GM12865 (cell line): ENCODE measurements at regions not wholly inside any gene's neighbourhood (a gene's known extent, or its start where the extent isn't known, plus 50 kb on each side); places are given as distances from the start of the nearest gene placed in this dataset.

Source experiments
- DNase-seq: peaks from one replicate; pipeline ENCODE4 v3.0.0; 2010; ENCODE audit warnings: low read depth
- H3K4me3 ChIP-seq: 2 replicates; pipeline ENCODE4 v1.5.1; 2011; ENCODE audit warnings: mild to moderate bottlenecking, low read depth, low read length, control low read depth
- CTCF ChIP-seq: IDR thresholded peaks from 2 replicates; pipeline ENCODE4 v1.5.1; 2011; ENCODE audit warnings: low read length, control low read depth, low read depth, inconsistent platforms; ENCODE audit not compliant: insufficient read depth; ENCODE audit errors: missing control alignments

GRCh38 chr10:21138769-21139340 is 241.7 kb upstream of the NEBL start:
- H3K4me3 ChIP-seq, result no peak overlapping the region
- TF ChIP-seq CTCF, result no peak
- no peak for DNase-seq

- no peak overlapping the region for H3K4me3 ChIP-seq
- TF ChIP-seq CTCF, result no peak
- DNase-seq, result no peak
Observed at GRCh38 chr10:21135023-21135931, 238.2 kb upstream of the NEBL start.

- H3K4me3 ChIP-seq, result no peak overlapping the region
- DNase-seq, result no peak
- TF ChIP-seq CTCF, result no peak
Observed at GRCh38 chr10:21134645-21135022, 237.5 kb upstream of the NEBL start.

GRCh38 chr10:21130683-21131442 is 233.8 kb upstream of the NEBL start:
- no peak for DNase-seq
- H3K4me3 ChIP-seq, result no peak overlapping the region
- no peak for TF ChIP-seq CTCF

GRCh38 chr10:21130108-21130507 is 233.0 kb upstream of the NEBL start:
- DNase-seq, result no peak
- H3K4me3 ChIP-seq, result no peak overlapping the region
- TF ChIP-seq CTCF, result no peak

- DNase-seq, result no peak
- H3K4me3 ChIP-seq, result no peak overlapping the region
- TF ChIP-seq CTCF, result no peak
Observed at GRCh38 chr10:21125471-21126228, 228.5 kb upstream of the NEBL start.
